ENCODE measurements at regions not wholly inside any gene's neighbourhood (a gene's known extent, or its start where the extent isn't known, plus 50 kb on each side); places are given as distances from the start of the nearest gene placed in this dataset.
A peak's percentile ranks its signal among the peaks of the same experiment; 100 is the strongest.

- Histone ChIP-seq H3K27me3 (no peaks in the 10 kb centered on the region), H3K9me3 (no peaks in the 10 kb centered on the region), H3K4me3 (no peak overlapping the region), H3K27ac (no peak overlapping the region), H3K36me3 (no peaks in the 10 kb centered on the region), H3K4me1 (no peaks in the 10 kb centered on the region)
- no peak for DNase-seq
- 55 to 95% (median 70%) methylated on average over 2 to 8 of the region's 8 CpGs for WGBS, 5 donors
- intact Hi-C loops (cut with DNase I; ENCODE audit: low total_unique reads): no loop called here
- TF ChIP-seq POLR2AphosphoS5 (IDR thresholded peaks at IDR 0.05) (no peak), EP300 (IDR thresholded peaks at IDR 0.05) (no peak), CTCF (IDR thresholded peaks at IDR 0.05) (no peak), POLR2A (IDR thresholded peaks at IDR 0.05) (no peak)
These were observed 213.0 kb downstream of the GLI2 start for GRCh38 chr2:120948662-120949011.

- H3K4me3 ChIP-seq: no peak overlapping the region
- no peaks in the 10 kb centered on the region for H3K27me3 ChIP-seq
- H3K36me3 ChIP-seq: no peaks in the 10 kb centered on the region
- peak in 1 of 2 donors; percentile 46 for DNase-seq
- no peaks in the 10 kb centered on the region for H3K4me1 ChIP-seq
- TF ChIP-seq CTCF (IDR thresholded peaks at IDR 0.05) (peak in 3 of 7 experiments; percentile 9 to 22 (median 18)), POLR2A (IDR thresholded peaks at IDR 0.05) (no peak)
- 73 to 80% (median 76%) methylated on average over 12 of the region's 12 CpGs for WGBS, 5 donors
- intact Hi-C loops (cut with DNase I; ENCODE audit: low total_unique reads): no loop called here
- H3K27ac ChIP-seq: no peak overlapping the region
- no peaks in the 10 kb centered on the region for H3K9me3 ChIP-seq
These were observed 213.6 kb downstream of the GLI2 start for GRCh38 chr2:120949027-120949956.

GRCh38 chr2:120949957-120950590 is 214.4 kb downstream of the GLI2 start:
- H3K9me3 ChIP-seq: no peaks in the 10 kb centered on the region
- TF ChIP-seq CTCF (IDR thresholded peaks at IDR 0.05): no peak
- TF ChIP-seq POLR2A (IDR thresholded peaks at IDR 0.05): no peak
- TF ChIP-seq EP300 (IDR thresholded peaks at IDR 0.05): no peak
- TF ChIP-seq POLR2AphosphoS5 (IDR thresholded peaks at IDR 0.05): no peak
- no peak for DNase-seq
- H3K36me3 ChIP-seq: no peaks in the 10 kb centered on the region
- H3K4me3 ChIP-seq: no peak overlapping the region
- intact Hi-C loops (cut with DNase I; ENCODE audit: low total_unique reads): no loop called here
- no peaks in the 10 kb centered on the region for H3K27me3 ChIP-seq
- H3K4me1 ChIP-seq: no peaks in the 10 kb centered on the region
- no peak overlapping the region for H3K27ac ChIP-seq
- 75 to 93% (median 88%) methylated on average over 7 of the region's 7 CpGs for WGBS, 5 donors

- Histone ChIP-seq H3K4me3 (no peak overlapping the region), H3K36me3 (peaks cover 0 to 9% (median 0%) of the 10 kb centered on the region in 4 donors), H3K27ac (no peak overlapping the region), H3K27me3 (no peaks in the 10 kb centered on the region), H3K9me3 (no peaks in the 10 kb centered on the region), H3K4me1 (no peaks in the 10 kb centered on the region)
- 66 to 78% (median 72%) methylated on average over 6 of the region's 6 CpGs for WGBS, 5 donors
- intact Hi-C loops (cut with DNase I; ENCODE audit: low total_unique reads): no loop called here
- TF ChIP-seq POLR2A (IDR thresholded peaks at IDR 0.05) (no peak), EP300 (IDR thresholded peaks at IDR 0.05) (no peak), CTCF (IDR thresholded peaks at IDR 0.05) (no peak), POLR2AphosphoS5 (IDR thresholded peaks at IDR 0.05) (no peak)
- no peak for DNase-seq
These were observed 216.0 kb downstream of the GLI2 start for GRCh38 chr2:120951693-120952092.

Data from stomach (tissue), 8 donors.